Chondrocyte (in vitro differentiated cells): ENCODE measurements at regions not wholly inside any gene's neighbourhood (a gene's known extent, or its start where the extent isn't known, plus 50 kb on each side); places are given as distances from the start of the nearest gene placed in this dataset.
"Not testable (repeated sequence)": the region's sequence is repeated elsewhere in the genome, so short reads cannot be mapped to it uniquely, and the experiment has no call there.

Source experiments
- DNase-seq: peaks from one replicate; pipeline ENCODE4 v3.0.0; 2021; ENCODE audit warnings: mixed read lengths, low spot score
- H3K27ac Mint-ChIP-seq: one replicate; pipeline ENCODE4 v1.8.0; 2021; ENCODE audit warnings: mild to moderate bottlenecking, moderate library complexity, mixed read lengths; ENCODE audit not compliant: unreplicated experiment
- H3K27me3 Mint-ChIP-seq: 2 replicates; pipeline ENCODE4 v1.8.0; 2021; ENCODE audit warnings: low read depth, mixed read lengths
- H3K36me3 Mint-ChIP-seq: 2 replicates; pipeline ENCODE4 v1.8.0; 2021; ENCODE audit warnings: low read depth, mixed read lengths
- H3K4me1 Mint-ChIP-seq: 2 replicates; pipeline ENCODE4 v1.8.0; 2021; ENCODE audit warnings: low read depth, mild to moderate bottlenecking, mixed read lengths
- H3K4me3 Mint-ChIP-seq: one replicate; pipeline ENCODE4 v1.8.0; 2021; ENCODE audit warnings: mild to moderate bottlenecking, moderate library complexity, mixed read lengths; ENCODE audit not compliant: unreplicated experiment
- H3K9me3 Mint-ChIP-seq: 2 replicates; pipeline ENCODE4 v1.8.0; 2021; ENCODE audit warnings: low read depth, mixed read lengths
- CTCF ChIP-seq: fragments of 200-600 bp; sonication (generic); IDR thresholded peaks from 2 replicates; pipeline ENCODE4 v1.5.0; 2021; ENCODE audit warnings: antibody characterized with exemption, mild to moderate bottlenecking, moderate library complexity

- Mint-ChIP-seq H3K27ac (no peak overlapping the region), H3K27me3 (peaks cover 11% of the 10 kb centered on the region), H3K9me3 (peaks cover 17% of the 10 kb centered on the region), H3K36me3 (peaks cover 2% of the 10 kb centered on the region), H3K4me1 (peaks cover 4% of the 10 kb centered on the region), H3K4me3 (no peak overlapping the region)
- no peak for DNase-seq
- no peak for TF ChIP-seq CTCF
Observed at GRCh38 chr20:24855848-24856247, 93.2 kb upstream of the CST7 start.

GRCh38 chr20:24858500-24858899, 90.6 kb upstream of the CST7 start:
- H3K4me3 Mint-ChIP-seq, H3K36me3 Mint-ChIP-seq, DNase-seq: not testable (repeated sequence)

GRCh38 chr20:24859539-24859938, 89.5 kb upstream of the CST7 start:
- no peaks in the 10 kb centered on the region for H3K36me3 Mint-ChIP-seq
- TF ChIP-seq CTCF = no peak
- H3K4me3 Mint-ChIP-seq = no peak overlapping the region
- H3K27me3 Mint-ChIP-seq = peaks cover 5% of the 10 kb centered on the region
- H3K4me1 Mint-ChIP-seq = peaks cover 8% of the 10 kb centered on the region
- H3K27ac Mint-ChIP-seq = no peak overlapping the region
- DNase-seq = no peak
- peaks cover 15% of the 10 kb centered on the region for H3K9me3 Mint-ChIP-seq

More at GRCh38 chr20:24858500-24858899, 90.6 kb upstream of the CST7 start:
- H3K4me1 Mint-ChIP-seq, H3K27ac Mint-ChIP-seq, H3K27me3 Mint-ChIP-seq: not testable (repeated sequence)
- peaks cover 17% of the 10 kb centered on the region for H3K9me3 Mint-ChIP-seq

GRCh38 chr20:24862186-24862585, 86.9 kb upstream of the CST7 start:
- H3K27ac Mint-ChIP-seq = no peak overlapping the region
- peaks cover 8% of the 10 kb centered on the region for H3K4me1 Mint-ChIP-seq
- peaks cover 5% of the 10 kb centered on the region for H3K27me3 Mint-ChIP-seq
- TF ChIP-seq CTCF = no peak
- no peaks in the 10 kb centered on the region for H3K36me3 Mint-ChIP-seq
- H3K9me3 Mint-ChIP-seq = peaks cover 5% of the 10 kb centered on the region
- no peak overlapping the region for H3K4me3 Mint-ChIP-seq
- no peak for DNase-seq

GRCh38 chr20:24862606-24863005, 86.5 kb upstream of the CST7 start:
- DNase-seq = no peak
- H3K9me3 Mint-ChIP-seq = peaks cover 5% of the 10 kb centered on the region
- no peak overlapping the region for H3K27ac Mint-ChIP-seq
- H3K4me1 Mint-ChIP-seq = peaks cover 8% of the 10 kb centered on the region
- no peak for TF ChIP-seq CTCF
- H3K36me3 Mint-ChIP-seq = no peaks in the 10 kb centered on the region
- peaks cover 5% of the 10 kb centered on the region for H3K27me3 Mint-ChIP-seq
- no peak overlapping the region for H3K4me3 Mint-ChIP-seq

- peaks cover 8% of the 10 kb centered on the region for H3K4me1 Mint-ChIP-seq
- peaks cover 5% of the 10 kb centered on the region for H3K9me3 Mint-ChIP-seq
- TF ChIP-seq CTCF = no peak
- H3K27ac Mint-ChIP-seq = peak overlapping the region; percentile 24
- DNase-seq = no peak
- peaks cover 5% of the 10 kb centered on the region for H3K27me3 Mint-ChIP-seq
- no peaks in the 10 kb centered on the region for H3K36me3 Mint-ChIP-seq
- H3K4me3 Mint-ChIP-seq = no peak overlapping the region
Observed at GRCh38 chr20:24863356-24863755, 85.7 kb upstream of the CST7 start.
